ENCODE measurements at regions not wholly inside any gene's neighbourhood (a gene's known extent, or its start where the extent isn't known, plus 50 kb on each side); places are given as distances from the start of the nearest gene placed in this dataset.

DNA sequence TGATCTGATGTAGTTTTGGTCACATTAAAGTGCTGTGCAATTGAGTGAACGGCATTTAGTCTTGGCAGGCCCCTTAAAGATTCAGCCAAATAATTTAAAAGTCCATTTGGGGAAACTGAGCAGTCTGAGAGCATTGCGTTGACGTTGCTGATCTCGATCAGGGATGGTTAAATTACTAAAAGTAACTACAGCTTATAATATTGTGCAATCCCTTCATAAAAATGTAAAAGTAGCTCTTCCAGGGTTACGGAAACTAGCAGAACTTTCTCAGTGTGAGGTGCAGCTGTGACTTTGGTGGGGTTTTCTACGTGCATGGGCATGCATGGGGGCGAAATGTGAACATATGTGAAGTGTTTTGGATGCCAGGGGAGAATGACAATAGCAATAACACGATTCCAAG, 184.5 kb upstream of the RNF32 start (continued):
- TF ChIP-seq, protein P1, sequence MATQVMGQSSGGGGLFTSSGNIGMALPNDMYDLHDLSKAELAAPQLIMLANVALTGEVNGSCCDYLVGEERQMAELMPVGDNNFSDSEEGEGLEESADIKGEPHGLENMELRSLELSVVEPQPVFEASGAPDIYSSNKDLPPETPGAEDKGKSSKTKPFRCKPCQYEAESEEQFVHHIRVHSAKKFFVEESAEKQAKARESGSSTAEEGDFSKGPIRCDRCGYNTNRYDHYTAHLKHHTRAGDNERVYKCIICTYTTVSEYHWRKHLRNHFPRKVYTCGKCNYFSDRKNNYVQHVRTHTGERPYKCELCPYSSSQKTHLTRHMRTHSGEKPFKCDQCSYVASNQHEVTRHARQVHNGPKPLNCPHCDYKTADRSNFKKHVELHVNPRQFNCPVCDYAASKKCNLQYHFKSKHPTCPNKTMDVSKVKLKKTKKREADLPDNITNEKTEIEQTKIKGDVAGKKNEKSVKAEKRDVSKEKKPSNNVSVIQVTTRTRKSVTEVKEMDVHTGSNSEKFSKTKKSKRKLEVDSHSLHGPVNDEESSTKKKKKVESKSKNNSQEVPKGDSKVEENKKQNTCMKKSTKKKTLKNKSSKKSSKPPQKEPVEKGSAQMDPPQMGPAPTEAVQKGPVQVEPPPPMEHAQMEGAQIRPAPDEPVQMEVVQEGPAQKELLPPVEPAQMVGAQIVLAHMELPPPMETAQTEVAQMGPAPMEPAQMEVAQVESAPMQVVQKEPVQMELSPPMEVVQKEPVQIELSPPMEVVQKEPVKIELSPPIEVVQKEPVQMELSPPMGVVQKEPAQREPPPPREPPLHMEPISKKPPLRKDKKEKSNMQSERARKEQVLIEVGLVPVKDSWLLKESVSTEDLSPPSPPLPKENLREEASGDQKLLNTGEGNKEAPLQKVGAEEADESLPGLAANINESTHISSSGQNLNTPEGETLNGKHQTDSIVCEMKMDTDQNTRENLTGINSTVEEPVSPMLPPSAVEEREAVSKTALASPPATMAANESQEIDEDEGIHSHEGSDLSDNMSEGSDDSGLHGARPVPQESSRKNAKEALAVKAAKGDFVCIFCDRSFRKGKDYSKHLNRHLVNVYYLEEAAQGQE (IDR thresholded peaks at IDR 0.05; ENCODE audit: unreplicated experiment), result no peak
- TF ChIP-seq EZH2 (IDR thresholded peaks at IDR 0.05; ENCODE audit: low read depth, unreplicated experiment) (no peak), EZH2phosphoT487 (IDR thresholded peaks at IDR 0.05; ENCODE audit: unreplicated experiment) (no peak), ZNF114 (CRISPR knock-in tag; IDR thresholded peaks at IDR 0.05) (no peak), STAT1 (IDR thresholded peaks at IDR 0.05; ENCODE audit: unreplicated experiment) (no peak)

DNA sequence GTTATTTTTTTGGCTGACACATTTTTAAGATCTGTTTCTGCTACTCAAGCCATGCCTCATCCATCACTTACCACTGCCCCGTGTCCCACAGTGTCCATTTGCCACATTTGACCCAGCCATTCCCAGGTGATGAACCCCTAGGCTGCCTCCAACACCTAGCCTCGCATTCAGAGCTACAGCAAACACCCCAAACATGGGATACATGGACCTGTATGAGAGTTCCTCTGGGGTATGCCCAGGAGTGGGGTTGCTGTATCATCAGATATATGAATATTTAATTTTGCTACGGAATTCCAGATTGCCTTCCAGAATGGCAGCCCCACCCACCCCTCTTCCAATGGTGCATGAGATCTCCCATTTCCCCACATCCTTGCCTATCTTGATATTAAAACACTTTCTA, 190.1 kb upstream of the RNF32 start:
- H3K27ac ChIP-seq (ENCODE audit: low read depth), result no peak overlapping the region
- no peaks in the 10 kb centered on the region for H4K20me1 ChIP-seq (replicated peaks; ENCODE audit: insufficient read depth)
- no peaks in the 10 kb centered on the region for H3K27me3 ChIP-seq (ENCODE audit: insufficient read depth)
- H3K27me3 Mint-ChIP-seq (ENCODE audit: insufficient read depth, low read depth, poor library complexity), result no peaks in the 10 kb centered on the region
- no peaks in the 10 kb centered on the region for H3F3A ChIP-seq (replicated peaks; ENCODE audit: low read depth)
- no peak for DNase-seq (ENCODE audit: low spot score)
- ATAC-seq, result no peak
- no peak overlapping the region for H3K4me2 ChIP-seq
- no peak overlapping the region for H2AFZ ChIP-seq
- H3K36me3 Mint-ChIP-seq (ENCODE audit: low read depth), result no peaks in the 10 kb centered on the region
- no peaks in the 10 kb centered on the region for H3K79me2 ChIP-seq (replicated peaks; ENCODE audit: insufficient read depth)
- no peak overlapping the region for H3K4me3 Mint-ChIP-seq
- no peak overlapping the region for H3K27ac Mint-ChIP-seq
- H3K4me1 ChIP-seq (ENCODE audit: insufficient read depth), result no peaks in the 10 kb centered on the region
- H3K4me1 Mint-ChIP-seq, result no peaks in the 10 kb centered on the region
- TF ChIP-seq, protein P2, sequence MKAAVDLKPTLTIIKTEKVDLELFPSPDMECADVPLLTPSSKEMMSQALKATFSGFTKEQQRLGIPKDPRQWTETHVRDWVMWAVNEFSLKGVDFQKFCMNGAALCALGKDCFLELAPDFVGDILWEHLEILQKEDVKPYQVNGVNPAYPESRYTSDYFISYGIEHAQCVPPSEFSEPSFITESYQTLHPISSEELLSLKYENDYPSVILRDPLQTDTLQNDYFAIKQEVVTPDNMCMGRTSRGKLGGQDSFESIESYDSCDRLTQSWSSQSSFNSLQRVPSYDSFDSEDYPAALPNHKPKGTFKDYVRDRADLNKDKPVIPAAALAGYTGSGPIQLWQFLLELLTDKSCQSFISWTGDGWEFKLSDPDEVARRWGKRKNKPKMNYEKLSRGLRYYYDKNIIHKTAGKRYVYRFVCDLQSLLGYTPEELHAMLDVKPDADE (IDR thresholded peaks at IDR 0.05), result no peak
- TF ChIP-seq NANOG (IDR thresholded peaks at IDR 0.05; ENCODE audit: borderline replicate concordance) (no peak), EZH2 (IDR thresholded peaks at IDR 0.05; ENCODE audit: low read depth, unreplicated experiment) (no peak), CREB1 (CRISPR knock-in tag; IDR thresholded peaks at IDR 0.05; ENCODE audit: low read depth) (no peak), STAT1 (IDR thresholded peaks at IDR 0.05; ENCODE audit: unreplicated experiment) (no peak), POLR2AphosphoS5 (IDR thresholded peaks at IDR 0.05; ENCODE audit: low read depth) (no peak)
- no peak overlapping the region for H3K4me3 ChIP-seq
- H3K9me3 Mint-ChIP-seq, result no peaks in the 10 kb centered on the region
- H3K9me2 ChIP-seq (ENCODE audit: insufficient read depth), result no peaks in the 10 kb centered on the region
- no peaks in the 10 kb centered on the region for H3K36me3 ChIP-seq (ENCODE audit: insufficient read depth)

DNA sequence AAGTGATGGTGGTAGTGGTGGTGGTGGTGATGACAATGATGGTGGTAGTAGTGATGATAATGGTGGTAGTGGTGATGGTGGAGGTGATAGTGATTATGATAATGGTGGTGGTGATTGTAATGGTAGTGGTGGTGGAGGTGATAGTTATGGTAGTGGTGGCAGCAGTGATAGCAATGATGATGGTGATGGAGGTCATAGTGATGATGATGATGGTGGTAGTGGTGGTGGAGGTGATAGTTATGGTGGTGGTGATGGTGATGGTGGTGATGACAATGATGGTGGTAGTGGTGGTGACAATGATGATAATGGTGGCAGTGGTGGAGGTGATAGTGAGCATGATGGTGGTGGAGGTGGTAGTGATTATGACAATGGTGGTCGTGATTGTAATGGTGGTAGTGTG, 191.7 kb upstream of the RNF32 start:
- Histone ChIP-seq H3K4me1 (ENCODE audit: insufficient read depth) (no peaks in the 10 kb centered on the region), H3F3A (replicated peaks; ENCODE audit: low read depth) (no peaks in the 10 kb centered on the region), H3K79me2 (replicated peaks; ENCODE audit: insufficient read depth) (no peaks in the 10 kb centered on the region), H3K4me3 (no peak overlapping the region), H3K27ac (ENCODE audit: low read depth) (no peak overlapping the region), H2AFZ (no peak overlapping the region), H3K36me3 (ENCODE audit: insufficient read depth) (no peaks in the 10 kb centered on the region), H4K20me1 (replicated peaks; ENCODE audit: insufficient read depth) (no peaks in the 10 kb centered on the region), H3K27me3 (ENCODE audit: insufficient read depth) (no peaks in the 10 kb centered on the region), H3K9me2 (ENCODE audit: insufficient read depth) (no peaks in the 10 kb centered on the region), H3K4me2 (no peak overlapping the region)
- no peak overlapping the region for H3K4me3 Mint-ChIP-seq
- H3K4me1 Mint-ChIP-seq, result no peaks in the 10 kb centered on the region
- H3K27ac Mint-ChIP-seq, result no peak overlapping the region
- DNase-seq (ENCODE audit: low spot score), result no peak
- no peaks in the 10 kb centered on the region for H3K27me3 Mint-ChIP-seq (ENCODE audit: insufficient read depth, low read depth, poor library complexity)
- peaks cover 2% of the 10 kb centered on the region; the same call in 1 of the 3 replicates for H3K9me3 Mint-ChIP-seq
- ATAC-seq, result no peak
- H3K36me3 Mint-ChIP-seq (ENCODE audit: low read depth), result no peaks in the 10 kb centered on the region
- no peak for TF ChIP-seq ZNF331 (CRISPR knock-in tag; IDR thresholded peaks at IDR 0.05; ENCODE audit: low read depth)
- TF ChIP-seq, protein P1 (IDR thresholded peaks at IDR 0.05; ENCODE audit: unreplicated experiment), result no peak
- TF ChIP-seq, protein P3, sequence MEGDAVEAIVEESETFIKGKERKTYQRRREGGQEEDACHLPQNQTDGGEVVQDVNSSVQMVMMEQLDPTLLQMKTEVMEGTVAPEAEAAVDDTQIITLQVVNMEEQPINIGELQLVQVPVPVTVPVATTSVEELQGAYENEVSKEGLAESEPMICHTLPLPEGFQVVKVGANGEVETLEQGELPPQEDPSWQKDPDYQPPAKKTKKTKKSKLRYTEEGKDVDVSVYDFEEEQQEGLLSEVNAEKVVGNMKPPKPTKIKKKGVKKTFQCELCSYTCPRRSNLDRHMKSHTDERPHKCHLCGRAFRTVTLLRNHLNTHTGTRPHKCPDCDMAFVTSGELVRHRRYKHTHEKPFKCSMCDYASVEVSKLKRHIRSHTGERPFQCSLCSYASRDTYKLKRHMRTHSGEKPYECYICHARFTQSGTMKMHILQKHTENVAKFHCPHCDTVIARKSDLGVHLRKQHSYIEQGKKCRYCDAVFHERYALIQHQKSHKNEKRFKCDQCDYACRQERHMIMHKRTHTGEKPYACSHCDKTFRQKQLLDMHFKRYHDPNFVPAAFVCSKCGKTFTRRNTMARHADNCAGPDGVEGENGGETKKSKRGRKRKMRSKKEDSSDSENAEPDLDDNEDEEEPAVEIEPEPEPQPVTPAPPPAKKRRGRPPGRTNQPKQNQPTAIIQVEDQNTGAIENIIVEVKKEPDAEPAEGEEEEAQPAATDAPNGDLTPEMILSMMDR (conservative IDR thresholded peaks at IDR 0.05; ENCODE audit: low read depth in 2 of 2), result no peak
- TF ChIP-seq EZH2 (IDR thresholded peaks at IDR 0.05; ENCODE audit: low read depth, unreplicated experiment), result no peak
- TF ChIP-seq, protein P2 (IDR thresholded peaks at IDR 0.05), result no peak

Data from GM23338 (cell line).